GM23248 (cell line): ENCODE measurements at regions not wholly inside any gene's neighbourhood (a gene's known extent, or its start where the extent isn't known, plus 50 kb on each side); places are given as distances from the start of the nearest gene placed in this dataset.

Experiments
- EZH2 ChIP-seq: fragments of 200-600 bp; sonication (generic); IDR thresholded peaks from 2 replicates; pipeline ENCODE4 v1.6.1; 2018; ENCODE audit warnings: antibody characterized with exemption, mild to moderate bottlenecking; ENCODE audit not compliant: insufficient read depth, poor library complexity, severe bottlenecking
- EZH2phosphoT487 ChIP-seq: fragments of 200-600 bp; sonication (generic); IDR thresholded peaks from 2 replicates; pipeline ENCODE4 v1.6.1; 2018; ENCODE audit warnings: antibody characterized with exemption, moderate library complexity, mild to moderate bottlenecking, low read depth; ENCODE audit not compliant: insufficient read depth

- no peak for TF ChIP-seq EZH2
- TF ChIP-seq EZH2phosphoT487, result no peak
Observed at GRCh38 chr9:1729631-1730030, 285.5 kb upstream of the SMARCA2 start.
